ENCODE measurements at regions not wholly inside any gene's neighbourhood (a gene's known extent, or its start where the extent isn't known, plus 50 kb on each side); places are given as distances from the start of the nearest gene placed in this dataset.

- Histone ChIP-seq H3K4me3 (ENCODE audit: low read length) (no peak overlapping the region), H2AFZ (ENCODE audit: low read length) (no peak overlapping the region), H3K36me3 (ENCODE audit: insufficient read depth, low read length) (no peaks in the 10 kb centered on the region), H3K9ac (ENCODE audit: low read length) (no peak overlapping the region), H4K20me1 (ENCODE audit: insufficient read depth, low read depth, low read length) (no peaks in the 10 kb centered on the region), H3K4me1 (ENCODE audit: low read length) (no peaks in the 10 kb centered on the region), H3K9me2 (replicated peaks; ENCODE audit: insufficient read depth, low read length) (no peaks in the 10 kb centered on the region), H3K27ac (ENCODE audit: low read length) (no peak overlapping the region), H3K27me3 (ENCODE audit: low read length) (no peaks in the 10 kb centered on the region), H3K4me2 (ENCODE audit: low read depth, low read length, poor library complexity, severe bottlenecking) (no peak overlapping the region), H3K79me2 (ENCODE audit: low read length) (no peaks in the 10 kb centered on the region), H3K9me3 (ENCODE audit: low read length) (no peaks in the 10 kb centered on the region; the same call in none of the 2 replicates)
- DNase-seq: no peak
These were observed 1523.2 kb upstream of the FLRT2 start for GRCh38 chr14:84006643-84007155.

- no peaks in the 10 kb centered on the region for H3K27me3 ChIP-seq (ENCODE audit: low read length)
- H3K4me2 ChIP-seq (ENCODE audit: low read depth, low read length, poor library complexity, severe bottlenecking): no peak overlapping the region
- H3K79me2 ChIP-seq (ENCODE audit: low read length): no peaks in the 10 kb centered on the region
- no peak overlapping the region for H3K27ac ChIP-seq (ENCODE audit: low read length)
- H4K20me1 ChIP-seq (ENCODE audit: insufficient read depth, low read depth, low read length): no peaks in the 10 kb centered on the region
- H3K4me1 ChIP-seq (ENCODE audit: low read length): no peaks in the 10 kb centered on the region
- H2AFZ ChIP-seq (ENCODE audit: low read length): no peak overlapping the region
- no peaks in the 10 kb centered on the region; the same call in 1 of the 2 replicates for H3K9me3 ChIP-seq (ENCODE audit: low read length)
- no peaks in the 10 kb centered on the region for H3K9me2 ChIP-seq (replicated peaks; ENCODE audit: insufficient read depth, low read length)
- DNase-seq: no peak
- H3K4me3 ChIP-seq (ENCODE audit: low read length): no peak overlapping the region
- H3K9ac ChIP-seq (ENCODE audit: low read length): no peak overlapping the region
- H3K36me3 ChIP-seq (ENCODE audit: insufficient read depth, low read length): no peaks in the 10 kb centered on the region
These were observed 1516.5 kb upstream of the FLRT2 start for GRCh38 chr14:84013424-84013823.

GRCh38 chr14:84017495-84017894 lies 1512.4 kb upstream of the FLRT2 start:
- no peak overlapping the region for H3K4me3 ChIP-seq (ENCODE audit: low read length)
- no peak for DNase-seq
- H3K27me3 ChIP-seq (ENCODE audit: low read length): no peaks in the 10 kb centered on the region
- H3K4me1 ChIP-seq (ENCODE audit: low read length): no peaks in the 10 kb centered on the region
- no peaks in the 10 kb centered on the region for H4K20me1 ChIP-seq (ENCODE audit: insufficient read depth, low read depth, low read length)
- no peak overlapping the region for H3K9ac ChIP-seq (ENCODE audit: low read length)
- no peaks in the 10 kb centered on the region for H3K79me2 ChIP-seq (ENCODE audit: low read length)
- H2AFZ ChIP-seq (ENCODE audit: low read length): no peak overlapping the region
- no peak overlapping the region for H3K27ac ChIP-seq (ENCODE audit: low read length)
- H3K9me2 ChIP-seq (replicated peaks; ENCODE audit: insufficient read depth, low read length): no peaks in the 10 kb centered on the region
- no peak overlapping the region for H3K4me2 ChIP-seq (ENCODE audit: low read depth, low read length, poor library complexity, severe bottlenecking)
- H3K9me3 ChIP-seq (ENCODE audit: low read length): no peaks in the 10 kb centered on the region
- no peaks in the 10 kb centered on the region for H3K36me3 ChIP-seq (ENCODE audit: insufficient read depth, low read length)

GRCh38 chr14:84021433-84021832 lies 1508.5 kb upstream of the FLRT2 start:
- Histone ChIP-seq H3K79me2 (ENCODE audit: low read length) (no peaks in the 10 kb centered on the region), H3K4me3 (ENCODE audit: low read length) (no peak overlapping the region)

GRCh38 chr14:84024231-84024820 lies 1505.6 kb upstream of the FLRT2 start:
- no peak overlapping the region for H2AFZ ChIP-seq (ENCODE audit: low read length)
- H3K79me2 ChIP-seq (ENCODE audit: low read length): no peaks in the 10 kb centered on the region
- no peak overlapping the region for H3K27ac ChIP-seq (ENCODE audit: low read length)
- H3K4me2 ChIP-seq (ENCODE audit: low read depth, low read length, poor library complexity, severe bottlenecking): no peak overlapping the region
- no peaks in the 10 kb centered on the region for H4K20me1 ChIP-seq (ENCODE audit: insufficient read depth, low read depth, low read length)
- no peak overlapping the region for H3K4me3 ChIP-seq (ENCODE audit: low read length)
- no peak overlapping the region for H3K9ac ChIP-seq (ENCODE audit: low read length)
- no peaks in the 10 kb centered on the region for H3K9me2 ChIP-seq (replicated peaks; ENCODE audit: insufficient read depth, low read length)
- no peak for DNase-seq
- H3K27me3 ChIP-seq (ENCODE audit: low read length): no peaks in the 10 kb centered on the region
- no peaks in the 10 kb centered on the region for H3K4me1 ChIP-seq (ENCODE audit: low read length)
- no peaks in the 10 kb centered on the region for H3K36me3 ChIP-seq (ENCODE audit: insufficient read depth, low read length)
- H3K9me3 ChIP-seq (ENCODE audit: low read length): no peaks in the 10 kb centered on the region

More at GRCh38 chr14:84021433-84021832, 1508.5 kb upstream of the FLRT2 start:
- Histone ChIP-seq H3K27me3 (ENCODE audit: low read length) (no peaks in the 10 kb centered on the region), H3K4me1 (ENCODE audit: low read length) (no peaks in the 10 kb centered on the region), H2AFZ (ENCODE audit: low read length) (no peak overlapping the region), H3K9ac (ENCODE audit: low read length) (no peak overlapping the region), H3K36me3 (ENCODE audit: insufficient read depth, low read length) (no peaks in the 10 kb centered on the region), H3K9me2 (replicated peaks; ENCODE audit: insufficient read depth, low read length) (no peaks in the 10 kb centered on the region), H3K4me2 (ENCODE audit: low read depth, low read length, poor library complexity, severe bottlenecking) (no peak overlapping the region), H3K9me3 (ENCODE audit: low read length) (no peaks in the 10 kb centered on the region), H3K27ac (ENCODE audit: low read length) (no peak overlapping the region), H4K20me1 (ENCODE audit: insufficient read depth, low read depth, low read length) (no peaks in the 10 kb centered on the region)
- no peak for DNase-seq

- no peaks in the 10 kb centered on the region for H3K9me2 ChIP-seq (replicated peaks; ENCODE audit: insufficient read depth, low read length)
- H3K36me3 ChIP-seq (ENCODE audit: insufficient read depth, low read length): no peaks in the 10 kb centered on the region
- H3K9me3 ChIP-seq (ENCODE audit: low read length): no peaks in the 10 kb centered on the region
- no peak overlapping the region for H3K4me3 ChIP-seq (ENCODE audit: low read length)
- no peaks in the 10 kb centered on the region for H3K27me3 ChIP-seq (ENCODE audit: low read length)
- DNase-seq: no peak
- no peaks in the 10 kb centered on the region for H4K20me1 ChIP-seq (ENCODE audit: insufficient read depth, low read depth, low read length)
- H3K27ac ChIP-seq (ENCODE audit: low read length): no peak overlapping the region
- H3K4me2 ChIP-seq (ENCODE audit: low read depth, low read length, poor library complexity, severe bottlenecking): no peak overlapping the region
- H3K79me2 ChIP-seq (ENCODE audit: low read length): no peaks in the 10 kb centered on the region
- H3K4me1 ChIP-seq (ENCODE audit: low read length): no peaks in the 10 kb centered on the region
- no peak overlapping the region for H2AFZ ChIP-seq (ENCODE audit: low read length)
- H3K9ac ChIP-seq (ENCODE audit: low read length): no peak overlapping the region
These were observed 1504.6 kb upstream of the FLRT2 start for GRCh38 chr14:84025106-84026012.

GRCh38 chr14:84027351-84027750 lies 1502.6 kb upstream of the FLRT2 start:
- Histone ChIP-seq H3K4me1 (ENCODE audit: low read length) (no peaks in the 10 kb centered on the region), H3K4me3 (ENCODE audit: low read length) (no peak overlapping the region), H3K36me3 (ENCODE audit: insufficient read depth, low read length) (no peaks in the 10 kb centered on the region), H3K9me3 (ENCODE audit: low read length) (no peaks in the 10 kb centered on the region), H3K79me2 (ENCODE audit: low read length) (no peaks in the 10 kb centered on the region), H3K27me3 (ENCODE audit: low read length) (no peaks in the 10 kb centered on the region), H3K9ac (ENCODE audit: low read length) (no peak overlapping the region), H3K9me2 (replicated peaks; ENCODE audit: insufficient read depth, low read length) (no peaks in the 10 kb centered on the region), H4K20me1 (ENCODE audit: insufficient read depth, low read depth, low read length) (no peaks in the 10 kb centered on the region), H2AFZ (ENCODE audit: low read length) (no peak overlapping the region), H3K27ac (ENCODE audit: low read length) (no peak overlapping the region), H3K4me2 (ENCODE audit: low read depth, low read length, poor library complexity, severe bottlenecking) (no peak overlapping the region)
- DNase-seq: no peak

- H3K79me2 ChIP-seq (ENCODE audit: low read length): no peaks in the 10 kb centered on the region
- DNase-seq: no peak
- no peaks in the 10 kb centered on the region for H3K4me1 ChIP-seq (ENCODE audit: low read length)
- H3K9me2 ChIP-seq (replicated peaks; ENCODE audit: insufficient read depth, low read length): no peaks in the 10 kb centered on the region
- no peaks in the 10 kb centered on the region for H3K36me3 ChIP-seq (ENCODE audit: insufficient read depth, low read length)
- no peak overlapping the region for H3K4me3 ChIP-seq (ENCODE audit: low read length)
- no peaks in the 10 kb centered on the region for H3K9me3 ChIP-seq (ENCODE audit: low read length)
- H3K27me3 ChIP-seq (ENCODE audit: low read length): no peaks in the 10 kb centered on the region
- no peak overlapping the region for H3K27ac ChIP-seq (ENCODE audit: low read length)
- no peak overlapping the region for H3K4me2 ChIP-seq (ENCODE audit: low read depth, low read length, poor library complexity, severe bottlenecking)
- H3K9ac ChIP-seq (ENCODE audit: low read length): no peak overlapping the region
- H2AFZ ChIP-seq (ENCODE audit: low read length): no peak overlapping the region
- H4K20me1 ChIP-seq (ENCODE audit: insufficient read depth, low read depth, low read length): no peaks in the 10 kb centered on the region
These were observed 1501.8 kb upstream of the FLRT2 start for GRCh38 chr14:84028080-84028604.
